AG09309 (cell line): ENCODE measurements at regions not wholly inside any gene's neighbourhood (a gene's known extent, or its start where the extent isn't known, plus 50 kb on each side); places are given as distances from the start of the nearest gene placed in this dataset.

Experiments used
- DNase-seq: peaks from one replicate; pipeline ENCODE4 v3.0.0-alpha.2; 2010; ENCODE audit warnings: low read depth
- H3K4me3 ChIP-seq: 2 replicates; pipeline ENCODE4 v1.5.1; 2011; ENCODE audit warnings: mild to moderate bottlenecking, low read depth, low read length, moderate library complexity; ENCODE audit not compliant: control insufficient read depth
- CTCF ChIP-seq: IDR thresholded peaks from 2 replicates; pipeline ENCODE4 v1.5.1; 2011; ENCODE audit warnings: mild to moderate bottlenecking, low read depth, low read length, inconsistent platforms; ENCODE audit not compliant: insufficient read depth, control insufficient read depth; ENCODE audit errors: missing control alignments

GRCh38 chr2:176662753-176663152, 393.5 kb downstream of the MTX2 start:
- H3K4me3 ChIP-seq = no peak overlapping the region
- TF ChIP-seq CTCF = no peak
- no peak for DNase-seq

GRCh38 chr2:176664478-176664877, 395.2 kb downstream of the MTX2 start:
- H3K4me3 ChIP-seq = no peak overlapping the region
- no peak for DNase-seq
- no peak for TF ChIP-seq CTCF

- TF ChIP-seq CTCF = no peak
- H3K4me3 ChIP-seq = no peak overlapping the region
- no peak for DNase-seq
These were observed 395.8 kb downstream of the MTX2 start for GRCh38 chr2:176665086-176665485.

- TF ChIP-seq CTCF = no peak
These were observed 399.7 kb downstream of the MTX2 start for GRCh38 chr2:176668912-176669311.

GRCh38 chr2:176669398-176670174, 400.3 kb downstream of the MTX2 start:
- no peak overlapping the region for H3K4me3 ChIP-seq
- no peak for TF ChIP-seq CTCF
- no peak for DNase-seq

More at GRCh38 chr2:176668912-176669311, 399.7 kb downstream of the MTX2 start:
- no peak overlapping the region for H3K4me3 ChIP-seq
- DNase-seq = no peak

GRCh38 chr2:176675271-176675949, 406.2 kb downstream of the MTX2 start:
- DNase-seq = no peak
- TF ChIP-seq CTCF = no peak

More at GRCh38 chr2:176675271-176675949, 406.2 kb downstream of the MTX2 start:
- no peak overlapping the region for H3K4me3 ChIP-seq
